ENCODE measurements at regions not wholly inside any gene's neighbourhood (a gene's known extent, or its start where the extent isn't known, plus 50 kb on each side); places are given as distances from the start of the nearest gene placed in this dataset.

DNA sequence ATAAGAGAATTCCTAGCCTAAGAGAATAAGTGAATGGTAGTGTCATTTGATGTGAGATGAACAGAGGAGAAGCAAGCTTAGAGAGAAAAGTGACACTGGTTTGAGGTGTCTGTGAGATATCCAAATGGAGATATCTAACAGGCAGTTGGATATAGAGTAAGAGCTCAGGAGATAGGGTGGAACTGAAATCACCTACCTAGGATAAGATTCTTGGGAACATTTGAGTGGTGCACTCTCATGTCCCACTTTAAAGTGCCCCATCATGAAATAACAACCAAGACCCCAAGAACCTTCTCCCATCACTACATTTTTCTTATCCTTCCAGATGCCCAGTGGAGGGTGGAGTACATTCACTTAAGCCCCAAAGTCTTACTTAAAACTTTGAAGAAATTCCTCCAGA is 109.0 kb upstream of the MAFB start:
- Mint-ChIP-seq H3K27me3 (peaks cover 28% of the 10 kb centered on the region), H3K4me1 (no peaks in the 10 kb centered on the region), H3K4me3 (no peak overlapping the region), H3K27ac (no peak overlapping the region), H3K9me3 (ENCODE audit: insufficient read depth) (no peaks in the 10 kb centered on the region)
- DNase-seq = no peak
- Histone ChIP-seq H3K4me1 (ENCODE audit: control insufficient read depth in 2 of 2, insufficient read depth in 2 of 2, low read length in 2 of 2) (no peaks in the 10 kb centered on the region), H3K9ac (ENCODE audit: low read length) (no peak overlapping the region), H3K36me3 (replicated peaks in 1 of 2; ENCODE audit: control extremely low read depth in 1 of 2, control insufficient read depth in 1 of 2, extremely low read depth in 1 of 2, insufficient read depth in 2 of 2, low read length in 1 of 2) (no peaks in the 10 kb centered on the region), H3K9me3 (ENCODE audit: control extremely low read depth in 1 of 3, control insufficient read depth in 2 of 3, insufficient read depth in 1 of 3, low read length in 2 of 3) (no peaks in the 10 kb centered on the region), H2AFZ (ENCODE audit: insufficient read depth, low read depth, low read length, poor library complexity, severe bottlenecking) (no peak overlapping the region), H3K27me3 (replicated peaks in 1 of 4; ENCODE audit: control extremely low read depth in 1 of 4, control insufficient read depth in 3 of 4, insufficient read depth in 4 of 4, low read length in 3 of 4) (peaks cover 0 to 3% (median 1%) of the 10 kb centered on the region in 4 experiments), H3K79me2 (ENCODE audit: control insufficient read depth, insufficient read depth, low read length) (no peaks in the 10 kb centered on the region), H3K4me3 (ENCODE audit: control extremely low read depth in 1 of 5, extremely low read depth in 1 of 5, insufficient read depth in 1 of 5, low read depth in 2 of 5, low read length in 4 of 5) (no peak overlapping the region), H3K27ac (ENCODE audit: low read length in 2 of 2) (no peak overlapping the region), H3K4me2 (replicated peaks; ENCODE audit: low read depth, low read length, poor library complexity, severe bottlenecking) (no peak overlapping the region), H4K20me1 (ENCODE audit: control insufficient read depth, insufficient read depth, low read length, poor library complexity, severe bottlenecking) (no peaks in the 10 kb centered on the region)
- intact Hi-C loops (cut with micrococcal nuclease) = no loop called here
- POLR2A ChIA-PET = no interaction called here
- TF ChIP-seq EZH2 (IDR thresholded peaks at IDR 0.05; ENCODE audit: borderline replicate concordance, insufficient read depth, low read depth, low read length, poor library complexity, severe bottlenecking) (no peak), CTCF (IDR thresholded peaks at IDR 0.05) (no peak)
- ATAC-seq (ENCODE audit: low read depth) = no peak
- CTCF ChIA-PET = no interaction called here

- CTCF ChIA-PET = no interaction called here
- DNase-seq = no peak
- Mint-ChIP-seq H3K27me3 (peaks cover 24% of the 10 kb centered on the region), H3K9me3 (ENCODE audit: insufficient read depth) (no peaks in the 10 kb centered on the region), H3K27ac (no peak overlapping the region), H3K4me3 (no peak overlapping the region), H3K4me1 (no peaks in the 10 kb centered on the region)
- Histone ChIP-seq H3K79me2 (ENCODE audit: control insufficient read depth, insufficient read depth, low read length) (no peaks in the 10 kb centered on the region), H3K9me3 (ENCODE audit: control extremely low read depth in 1 of 3, control insufficient read depth in 2 of 3, insufficient read depth in 1 of 3, low read length in 2 of 3) (peaks cover 0 to 3% (median 0%) of the 10 kb centered on the region in 3 donors), H3K4me1 (ENCODE audit: control insufficient read depth in 2 of 2, insufficient read depth in 2 of 2, low read length in 2 of 2) (no peaks in the 10 kb centered on the region), H3K36me3 (replicated peaks in 1 of 2; ENCODE audit: control extremely low read depth in 1 of 2, control insufficient read depth in 1 of 2, extremely low read depth in 1 of 2, insufficient read depth in 2 of 2, low read length in 1 of 2) (no peaks in the 10 kb centered on the region), H3K4me2 (replicated peaks; ENCODE audit: low read depth, low read length, poor library complexity, severe bottlenecking) (no peak overlapping the region), H3K27ac (ENCODE audit: low read length in 2 of 2) (no peak overlapping the region), H3K9ac (ENCODE audit: low read length) (no peak overlapping the region), H2AFZ (ENCODE audit: insufficient read depth, low read depth, low read length, poor library complexity, severe bottlenecking) (no peak overlapping the region), H3K4me3 (ENCODE audit: control extremely low read depth in 1 of 5, extremely low read depth in 1 of 5, insufficient read depth in 1 of 5, low read depth in 2 of 5, low read length in 4 of 5) (no peak overlapping the region), H3K27me3 (replicated peaks in 1 of 4; ENCODE audit: control extremely low read depth in 1 of 4, control insufficient read depth in 3 of 4, insufficient read depth in 4 of 4, low read length in 3 of 4) (peaks cover 0 to 9% (median 2%) of the 10 kb centered on the region in 4 experiments), H4K20me1 (ENCODE audit: control insufficient read depth, insufficient read depth, low read length, poor library complexity, severe bottlenecking) (no peaks in the 10 kb centered on the region)
- WGBS (ENCODE audit: insufficient coverage) = no CpG with 5 or more reads among the region's 3 CpGs
- POLR2A ChIA-PET = no interaction called here
- no peak for ATAC-seq (ENCODE audit: low read depth)
- intact Hi-C loops (cut with micrococcal nuclease) = no loop called here
- TF ChIP-seq CTCF (IDR thresholded peaks at IDR 0.05) (no peak), EZH2 (IDR thresholded peaks at IDR 0.05; ENCODE audit: borderline replicate concordance, insufficient read depth, low read depth, low read length, poor library complexity, severe bottlenecking) (no peak)
Observed at GRCh38 chr20:40802886-40803285, 113.8 kb upstream of the MAFB start.

Data from B cell (primary cell).